GM12878 (cell line): ENCODE measurements at regions not wholly inside any gene's neighbourhood (a gene's known extent, or its start where the extent isn't known, plus 50 kb on each side); places are given as distances from the start of the nearest gene placed in this dataset.

ENCODE experiments used
- ATAC-seq: fragments of 200-7000 bp; cut with Tn5 transposase; 3 replicates; pipeline ENCODE4 v1.9.1; 2020; ENCODE audit warnings: mild to moderate bottlenecking, moderate library complexity
- BruUV-seq: library from RNA; stranded (reverse); fragments of 400-500 nt; replicated peaks from 2 replicates; lab custom pipeline; 2021; lab: Mats Ljungman, UMichigan
- CTCF ChIA-PET: fragments of 300-600 bp; sonication (Branson Sonifier 250); formaldehyde crosslinking; extraction: SDS; loops from one replicate; lab custom pipeline; 2021; ENCODE audit warnings: inconsistent platforms; lab: Yijun Ruan, JAX
- POLR2A ChIA-PET: fragments of 350-600 bp; formaldehyde crosslinking; extraction: SDS; loops from one replicate; lab custom pipeline; 2021; ENCODE audit warnings: inconsistent platforms; lab: Charles Lee
- RAD21 ChIA-PET: fragments of 300-600 bp; sonication (Branson Sonifier 250); formaldehyde crosslinking; loops from one replicate; lab custom pipeline; 2023; ENCODE audit warnings: antibody characterized with exemption; ENCODE audit not compliant: unreplicated experiment; lab: Charles Lee
- SMC1A ChIA-PET: fragments of 300-600 bp; sonication (Branson Sonifier 250); formaldehyde crosslinking; loops from one replicate; lab custom pipeline; 2023; ENCODE audit not compliant: unreplicated experiment, uncharacterized antibody; lab: Charles Lee
- DNase-seq: peaks from one replicate; pipeline ENCODE4 v3.0.0-alpha.2; 2011; ENCODE audit warnings: low read depth, low spot score
- FAIRE-seq: peaks from 3 replicates; lab custom pipeline; 2011; peaks lifted over from hg19 to GRCh38; lab: Jason Lieb, UNC
- H2AFZ ChIP-seq: 2 replicates; pipeline ENCODE4 v1.6.0; 2011; ENCODE audit warnings: low read depth, low read length, control low read depth; ENCODE audit not compliant: control insufficient read depth
- H3K27ac ChIP-seq: 2 replicates; pipeline ENCODE4 v1.5.1; 2011; ENCODE audit warnings: control low read depth; ENCODE audit not compliant: control insufficient read depth, insufficient read depth
- H3K27me3 ChIP-seq, 2 experiments: replicated peaks in 1 of 2; 2 replicates each; pipeline versions ENCODE4 v1.6.0 to v1.6.1; 2011; ENCODE audit warnings: low read length in 1 of 2; ENCODE audit not compliant: control insufficient read depth in 2 of 2, insufficient read depth in 2 of 2
- H3K36me3 ChIP-seq, 2 experiments: 2 replicates each; pipeline ENCODE4 v1.5.1; 2011; ENCODE audit warnings: low read length in 1 of 2; ENCODE audit not compliant: control insufficient read depth in 2 of 2, insufficient read depth in 2 of 2
- H3K4me1 ChIP-seq: 2 replicates; pipeline ENCODE4 v1.6.1; 2011; ENCODE audit warnings: mild to moderate bottlenecking, low read length, moderate library complexity, mixed read lengths; ENCODE audit not compliant: control insufficient read depth, insufficient read depth
- H3K4me2 ChIP-seq: 2 replicates; pipeline ENCODE4 v1.6.0; 2011; ENCODE audit warnings: control low read depth; ENCODE audit not compliant: control insufficient read depth, insufficient read depth
- H3K4me3 ChIP-seq: fragments of 200-600 bp; sonication (generic); 2 replicates; pipeline ENCODE4 v1.5.1; 2016
- H3K79me2 ChIP-seq: 2 replicates; pipeline ENCODE4 v1.6.0; 2011; ENCODE audit warnings: low read length; ENCODE audit not compliant: control insufficient read depth, insufficient read depth
- H3K9ac ChIP-seq: 2 replicates; pipeline ENCODE4 v1.8.0; 2011; ENCODE audit warnings: low read length, control low read depth, mixed read lengths; ENCODE audit not compliant: control insufficient read depth, insufficient read depth
- H3K9me3 ChIP-seq: replicated peaks from 3 replicates; pipeline ENCODE4 v1.5.1; 2011; ENCODE audit warnings: mild to moderate bottlenecking, low read length; ENCODE audit not compliant: control insufficient read depth, insufficient read depth
- H4K20me1 ChIP-seq: 2 replicates; pipeline ENCODE4 v1.6.0; 2011; ENCODE audit not compliant: control insufficient read depth, insufficient read depth
- BRCA1 ChIP-seq: IDR thresholded peaks from 2 replicates; pipeline ENCODE4 v1.6.1; 2011; ENCODE audit warnings: low read depth, low read length, improper control_type of control experiment
- CHD1 ChIP-seq: IDR thresholded peaks from 2 replicates; pipeline ENCODE4 v1.6.1; 2012; ENCODE audit warnings: low read depth, low read length, improper control_type of control experiment
- CHD4 ChIP-seq: fragments of 200-600 bp; sonication (generic); IDR thresholded peaks from 2 replicates; pipeline ENCODE4 v1.6.1; 2016; ENCODE audit warnings: mild to moderate bottlenecking
- HCFC1 ChIP-seq: fragments of 150-350 bp; IDR thresholded peaks from 2 replicates; pipeline ENCODE4 v1.6.1; 2014; ENCODE audit warnings: low read length
- HDAC6 ChIP-seq: fragments of 200-600 bp; sonication (generic); IDR thresholded peaks from one replicate; pipeline ENCODE4 v1.8.0; 2017; ENCODE audit warnings: antibody characterized with exemption; ENCODE audit not compliant: unreplicated experiment
- HDGF ChIP-seq: fragments of 450-650 bp; IDR thresholded peaks from 2 replicates; pipeline ENCODE4 v1.6.1; 2016; ENCODE audit warnings: antibody characterized with exemption
- MYC ChIP-seq: IDR thresholded peaks from 2 replicates; pipeline ENCODE4 v1.6.1; 2011; ENCODE audit warnings: mild to moderate bottlenecking, low read length, moderate library complexity, inconsistent platforms; ENCODE audit not compliant: insufficient read depth, insufficient replicate concordance, insufficient read length, severe bottlenecking
- RELB ChIP-seq: fragments of 450-650 bp; IDR thresholded peaks from 2 replicates; pipeline ENCODE4 v1.6.1; 2017; ENCODE audit warnings: low read depth, mild to moderate bottlenecking, moderate library complexity
- RUNX3 ChIP-seq: IDR thresholded peaks from 2 replicates; pipeline ENCODE4 v1.6.1; 2012; ENCODE audit warnings: low read length, inconsistent platforms
- SMAD5 ChIP-seq: IDR thresholded peaks from 2 replicates; pipeline ENCODE4 v1.6.1; 2016; ENCODE audit warnings: antibody characterized with exemption, low read depth
- SREBF2 ChIP-seq: IDR thresholded peaks from 2 replicates; pipeline ENCODE4 v1.6.1; 2012; ENCODE audit warnings: mild to moderate bottlenecking, low read length
- STAT3 ChIP-seq: IDR thresholded peaks from 2 replicates; pipeline ENCODE4 v1.6.1; 2011; ENCODE audit warnings: low read depth, low read length, improper control_type of control experiment
- YY1 ChIP-seq: IDR thresholded peaks from 2 replicates; pipeline ENCODE4 v1.6.1; 2011; ENCODE audit warnings: low read depth, mild to moderate bottlenecking, low read length
- ZNF207 ChIP-seq: fragments of 450-650 bp; IDR thresholded peaks from 2 replicates; pipeline ENCODE4 v1.6.1; 2014; ENCODE audit warnings: antibody characterized with exemption, mild to moderate bottlenecking, borderline replicate concordance
- WGBS: methylation state at CpG from one replicate; pipeline ENCODE4 v1.1.6; 2016; ENCODE audit warnings: low lambda C conversion rate; ENCODE audit not compliant: insufficient replicate concordance, insufficient coverage; ENCODE audit errors: missing lambda C conversion rate; 5-methylcytosine and 5-hydroxymethylcytosine counted together
- in situ Hi-C: fragments of 300-500 bp; cut with MboI; formaldehyde crosslinking; loops from 9 replicates; pipeline ENCODE4 v1.14.3; 2018; ENCODE audit warnings: mixed read lengths
- intact Hi-C: fragments of 100-400 bp; cut with micrococcal nuclease; formaldehyde crosslinking; loops from one replicate; pipeline ENCODE4 v1.14.2; 2022; ENCODE audit not compliant: unreplicated experiment
- TF ChIP-seq, protein P1 (sequence below): IDR thresholded peaks from 2 replicates; pipeline ENCODE4 v1.6.1; 2011; ENCODE audit warnings: low read depth, low read length, improper control_type of control experiment, borderline replicate concordance
- TF ChIP-seq, protein P2 (sequence below): fragments of 450-650 bp; IDR thresholded peaks from 2 replicates; pipeline ENCODE4 v1.6.1; 2014; ENCODE audit warnings: mild to moderate bottlenecking

DNA sequence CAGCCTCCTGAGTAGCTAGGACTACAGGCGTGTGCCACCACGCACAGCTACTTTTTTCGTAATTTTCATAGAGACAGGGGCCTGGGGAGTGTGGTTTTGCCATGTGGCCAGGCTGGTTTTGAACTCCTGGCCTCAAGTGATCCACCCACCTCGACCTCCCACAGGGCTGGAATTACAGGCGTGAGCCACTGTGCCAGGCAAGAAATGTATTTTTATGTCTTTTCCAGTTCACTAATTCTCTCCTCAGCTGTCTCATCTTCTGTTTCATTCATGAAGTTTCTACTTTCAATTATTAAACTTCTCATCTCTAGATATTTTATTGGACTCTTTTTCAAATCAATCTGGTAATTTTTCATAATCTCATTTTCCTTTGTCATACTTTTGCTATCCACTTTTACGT is 72.1 kb upstream of the DISP3 start:
- ChIA-PET POLR2A (interaction anchor here (0.6 kb wide), 1 partner anchor 24 kb away, joined by 3 read pairs; no protein-coding TSS in a partner anchor), SMC1A (no interaction called here), RAD21 (no interaction called here), CTCF (no interaction called here)
- Histone ChIP-seq H4K20me1 (no peaks in the 10 kb centered on the region), H3K27ac (no peak overlapping the region), H3K79me2 (no peaks in the 10 kb centered on the region), H3K27me3 (no peaks in the 10 kb centered on the region; a peak in 1 of 4 replicates), H3K36me3 (no peaks in the 10 kb centered on the region), H3K4me3 (no peak overlapping the region), H3K4me2 (no peak overlapping the region), H3K9ac (no peak overlapping the region), H2AFZ (no peak overlapping the region), H3K4me1 (peaks cover 7% of the 10 kb centered on the region; the same call in 1 of the 2 replicates), H3K9me3 (peaks cover 8% of the 10 kb centered on the region)
- DNase-seq (no peak), FAIRE-seq (no peak), ATAC-seq (no peak)
- in situ Hi-C loops, result no loop called here
- no TSS peak for BruUV-seq
- no peak for TF ChIP-seq STAT3
- TF ChIP-seq HDGF, result no peak
- no peak for TF ChIP-seq MYC
- no peak for TF ChIP-seq HCFC1
- TF ChIP-seq BRCA1, result no peak
- TF ChIP-seq, protein P1, sequence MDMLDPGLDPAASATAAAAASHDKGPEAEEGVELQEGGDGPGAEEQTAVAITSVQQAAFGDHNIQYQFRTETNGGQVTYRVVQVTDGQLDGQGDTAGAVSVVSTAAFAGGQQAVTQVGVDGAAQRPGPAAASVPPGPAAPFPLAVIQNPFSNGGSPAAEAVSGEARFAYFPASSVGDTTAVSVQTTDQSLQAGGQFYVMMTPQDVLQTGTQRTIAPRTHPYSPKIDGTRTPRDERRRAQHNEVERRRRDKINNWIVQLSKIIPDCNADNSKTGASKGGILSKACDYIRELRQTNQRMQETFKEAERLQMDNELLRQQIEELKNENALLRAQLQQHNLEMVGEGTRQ, result no peak
- TF ChIP-seq RELB, result no peak
- no peak for TF ChIP-seq SMAD5
- TF ChIP-seq YY1, result no peak
- TF ChIP-seq CHD1, result no peak
- no peak for TF ChIP-seq SREBF2
- no peak for TF ChIP-seq HDAC6
- TF ChIP-seq, protein P2, sequence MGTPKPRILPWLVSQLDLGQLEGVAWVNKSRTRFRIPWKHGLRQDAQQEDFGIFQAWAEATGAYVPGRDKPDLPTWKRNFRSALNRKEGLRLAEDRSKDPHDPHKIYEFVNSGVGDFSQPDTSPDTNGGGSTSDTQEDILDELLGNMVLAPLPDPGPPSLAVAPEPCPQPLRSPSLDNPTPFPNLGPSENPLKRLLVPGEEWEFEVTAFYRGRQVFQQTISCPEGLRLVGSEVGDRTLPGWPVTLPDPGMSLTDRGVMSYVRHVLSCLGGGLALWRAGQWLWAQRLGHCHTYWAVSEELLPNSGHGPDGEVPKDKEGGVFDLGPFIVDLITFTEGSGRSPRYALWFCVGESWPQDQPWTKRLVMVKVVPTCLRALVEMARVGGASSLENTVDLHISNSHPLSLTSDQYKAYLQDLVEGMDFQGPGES, result no peak
- TF ChIP-seq ZNF207, result no peak
- TF ChIP-seq RUNX3, result no peak
- TF ChIP-seq CHD4, result no peak
- WGBS, result 1% methylated on average over 6 of the region's 6 CpGs
- intact Hi-C loops, result no loop called here
